ENCODE measurements at regions not wholly inside any gene's neighbourhood (a gene's known extent, or its start where the extent isn't known, plus 50 kb on each side); places are given as distances from the start of the nearest gene placed in this dataset.

GRCh38 chr4:64095398-64095797 is 313.9 kb downstream of the TECRL start:
- Histone ChIP-seq H2AFZ (replicated peaks; ENCODE audit: low read length, poor library complexity) (no peak overlapping the region), H2BK120ac (ENCODE audit: low read depth, low read length) (no peak overlapping the region), H3K27ac (ENCODE audit: insufficient read depth, low read length) (no peak overlapping the region), H2AK9ac (replicated peaks; ENCODE audit: low read depth, low read length, poor library complexity) (no peak overlapping the region), H3K4me1 (ENCODE audit: control insufficient read depth, insufficient read depth, low read length) (no peaks in the 10 kb centered on the region), H2BK20ac (ENCODE audit: low read depth, low read length) (no peak overlapping the region), H3K9me1 (ENCODE audit: insufficient read depth, low read length) (no peaks in the 10 kb centered on the region), H2BK15ac (ENCODE audit: low read depth, low read length) (no peak overlapping the region), H4K5ac (ENCODE audit: low read depth, low read length) (no peak overlapping the region), H2AK5ac (ENCODE audit: low read depth, low read length) (no peak overlapping the region), H3K9me3 (ENCODE audit: control insufficient read depth, insufficient read depth, low read length) (peaks cover 2% of the 10 kb centered on the region; the same call in 1 of the 2 replicates), H3K79me1 (ENCODE audit: low read depth in 1 of 2, low read length in 2 of 2) (no peaks in the 10 kb centered on the region), H4K8ac (ENCODE audit: low read depth in 2 of 2, low read length in 2 of 2) (no peak overlapping the region), H2BK5ac (ENCODE audit: low read depth, low read length, poor library complexity, severe bottlenecking) (no peak overlapping the region), H3K4me2 (ENCODE audit: low read depth, low read length) (no peak overlapping the region), H3K4me3 (ENCODE audit: insufficient read depth, low read depth, low read length) (no peak overlapping the region), H3K14ac (replicated peaks; ENCODE audit: low read depth, low read length) (no peak overlapping the region), H4K20me1 (ENCODE audit: insufficient read depth, low read length) (no peaks in the 10 kb centered on the region), H3K36me3 (ENCODE audit: control insufficient read depth, insufficient read depth, low read length) (no peaks in the 10 kb centered on the region), H4K91ac (ENCODE audit: insufficient read depth, low read depth, low read length) (no peak overlapping the region), H3K23ac (ENCODE audit: low read depth, low read length) (no peak overlapping the region), H3K56ac (ENCODE audit: extremely low read depth, insufficient read depth, low read length) (no peak overlapping the region), H3K18ac (ENCODE audit: low read depth, low read length) (no peak overlapping the region), H3K9ac (ENCODE audit: low read depth, low read length) (no peak overlapping the region), H3K27me3 (ENCODE audit: control insufficient read depth, insufficient read depth, low read length) (no peaks in the 10 kb centered on the region), H3K4ac (ENCODE audit: low read depth, low read length) (no peak overlapping the region)
- POLR2A ChIA-PET (ENCODE audit: unreplicated experiment) = no interaction called here
- TF ChIP-seq, protein P1, sequence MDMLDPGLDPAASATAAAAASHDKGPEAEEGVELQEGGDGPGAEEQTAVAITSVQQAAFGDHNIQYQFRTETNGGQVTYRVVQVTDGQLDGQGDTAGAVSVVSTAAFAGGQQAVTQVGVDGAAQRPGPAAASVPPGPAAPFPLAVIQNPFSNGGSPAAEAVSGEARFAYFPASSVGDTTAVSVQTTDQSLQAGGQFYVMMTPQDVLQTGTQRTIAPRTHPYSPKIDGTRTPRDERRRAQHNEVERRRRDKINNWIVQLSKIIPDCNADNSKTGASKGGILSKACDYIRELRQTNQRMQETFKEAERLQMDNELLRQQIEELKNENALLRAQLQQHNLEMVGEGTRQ (IDR thresholded peaks at IDR 0.05; ENCODE audit: low read depth, low read length) = no peak
- no peak for TF ChIP-seq CHD1 (IDR thresholded peaks at IDR 0.05; ENCODE audit: low read depth, low read length)
- TF ChIP-seq ELK1 (IDR thresholded peaks at IDR 0.05; ENCODE audit: borderline replicate concordance, low read depth, low read length) = no peak
- TF ChIP-seq FOS (IDR thresholded peaks at IDR 0.05; ENCODE audit: low read depth, low read length) = no peak
- TF ChIP-seq BHLHE40 (IDR thresholded peaks at IDR 0.05; ENCODE audit: low read depth, low read length) = no peak
- TF ChIP-seq MXI1 (IDR thresholded peaks at IDR 0.05; ENCODE audit: borderline replicate concordance, low read depth, low read length) = no peak
- no peak for TF ChIP-seq MAZ (IDR thresholded peaks at IDR 0.05; ENCODE audit: borderline replicate concordance, low read depth, low read length)
- TF ChIP-seq CTCF (conservative IDR thresholded peaks at IDR 0.05; ENCODE audit: low read depth, low read length) = no peak
- TF ChIP-seq NFE2L2 (IDR thresholded peaks at IDR 0.05; ENCODE audit: low read depth, low read length) = no peak
- no peak for TF ChIP-seq RCOR1 (IDR thresholded peaks at IDR 0.05; ENCODE audit: insufficient replicate concordance, low read length)
- TF ChIP-seq POLR2A (IDR thresholded peaks at IDR 0.05; ENCODE audit: low read depth, low read length) = no peak
- no peak for TF ChIP-seq MAFK (IDR thresholded peaks at IDR 0.05; ENCODE audit: low read depth, low read length)
- no peak for TF ChIP-seq RAD21 (IDR thresholded peaks at IDR 0.05; ENCODE audit: low read length)
- in situ Hi-C loops (cut with MboI; ENCODE audit: low sequenced_read_pairs) = no loop called here
- BruUV-seq (replicated peaks) = no TSS peak
- intact Hi-C loops (cut with micrococcal nuclease) = no loop called here
- CTCF ChIA-PET = no interaction called here
- no CpG with 5 or more reads among the region's 1 CpG for WGBS, 2 experiments (ENCODE audit: extremely low coverage in 2 of 2, insufficient read length in 1 of 2)
- ATAC-seq (ENCODE audit: low read depth) = no peak
- dilution Hi-C loops (cut with HindIII; ENCODE audit: low sequenced_read_pairs, unreplicated experiment) = no loop called here
- DNase-seq = no peak

Measured in IMR-90 (cell line).